ENCODE measurements at regions not wholly inside any gene's neighbourhood (a gene's known extent, or its start where the extent isn't known, plus 50 kb on each side); places are given as distances from the start of the nearest gene placed in this dataset.

- Histone ChIP-seq H3K4me1 (no peaks in the 10 kb centered on the region), H3K4me3 (no peak overlapping the region), H3K36me3 (no peaks in the 10 kb centered on the region), H3K9me3 (no peaks in the 10 kb centered on the region), H3K27me3 (no peaks in the 10 kb centered on the region), H3K27ac (no peak overlapping the region)
- TF ChIP-seq POLR2A (IDR thresholded peaks at IDR 0.05) (no peak), POLR2AphosphoS5 (IDR thresholded peaks at IDR 0.05) (no peak), CTCF (IDR thresholded peaks at IDR 0.05) (no peak)
- intact Hi-C loops (cut with DNase I; ENCODE audit: low total_unique reads), result no loop called here
- no peak for DNase-seq (ENCODE audit: low spot score in 2 of 2)
These were observed 148.0 kb upstream of the SPACA1 start for GRCh38 chr6:87899499-87900147.

GRCh38 chr6:87897663-87898062, 150.0 kb upstream of the SPACA1 start:
- H3K4me3 ChIP-seq, result no peak overlapping the region
- H3K27me3 ChIP-seq, result no peaks in the 10 kb centered on the region
- H3K4me1 ChIP-seq, result no peaks in the 10 kb centered on the region
- intact Hi-C loops (cut with DNase I; ENCODE audit: low total_unique reads), result no loop called here
- no peak overlapping the region for H3K27ac ChIP-seq
- TF ChIP-seq POLR2A (IDR thresholded peaks at IDR 0.05), result no peak
- TF ChIP-seq CTCF (IDR thresholded peaks at IDR 0.05), result no peak
- no peak for TF ChIP-seq POLR2AphosphoS5 (IDR thresholded peaks at IDR 0.05)
- no peak for DNase-seq (ENCODE audit: low spot score in 2 of 2)
- H3K36me3 ChIP-seq, result no peaks in the 10 kb centered on the region
- no peaks in the 10 kb centered on the region for H3K9me3 ChIP-seq

DNA sequence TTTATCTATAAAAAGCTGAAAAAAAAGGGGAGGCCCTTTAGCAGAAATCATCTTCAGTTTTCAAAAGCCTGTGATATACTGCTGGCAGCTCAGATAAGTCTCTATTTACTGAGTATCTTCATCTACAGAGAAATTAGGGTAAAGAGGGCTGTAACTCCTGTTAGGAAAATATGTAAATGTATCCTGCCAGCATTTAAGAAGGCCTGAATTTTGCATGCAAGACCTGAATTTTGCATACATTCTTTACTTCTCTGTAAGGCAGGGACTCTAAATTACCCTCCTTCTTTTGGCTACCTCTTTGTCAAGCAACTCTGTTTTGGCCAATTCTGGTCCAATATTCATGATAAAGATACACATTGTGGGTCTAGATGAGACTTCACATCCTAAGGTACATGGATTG, 150.6 kb upstream of the SPACA1 start:
- Histone ChIP-seq H3K36me3 (no peaks in the 10 kb centered on the region), H3K4me3 (no peak overlapping the region), H3K27me3 (no peaks in the 10 kb centered on the region), H3K27ac (no peak overlapping the region), H3K9me3 (no peaks in the 10 kb centered on the region), H3K4me1 (no peaks in the 10 kb centered on the region)
- intact Hi-C loops (cut with DNase I; ENCODE audit: low total_unique reads), result no loop called here
- TF ChIP-seq CTCF (IDR thresholded peaks at IDR 0.05), result no peak
- TF ChIP-seq POLR2A (IDR thresholded peaks at IDR 0.05), result no peak
- TF ChIP-seq POLR2AphosphoS5 (IDR thresholded peaks at IDR 0.05), result no peak
- DNase-seq (ENCODE audit: low spot score in 2 of 2), result no peak

DNA sequence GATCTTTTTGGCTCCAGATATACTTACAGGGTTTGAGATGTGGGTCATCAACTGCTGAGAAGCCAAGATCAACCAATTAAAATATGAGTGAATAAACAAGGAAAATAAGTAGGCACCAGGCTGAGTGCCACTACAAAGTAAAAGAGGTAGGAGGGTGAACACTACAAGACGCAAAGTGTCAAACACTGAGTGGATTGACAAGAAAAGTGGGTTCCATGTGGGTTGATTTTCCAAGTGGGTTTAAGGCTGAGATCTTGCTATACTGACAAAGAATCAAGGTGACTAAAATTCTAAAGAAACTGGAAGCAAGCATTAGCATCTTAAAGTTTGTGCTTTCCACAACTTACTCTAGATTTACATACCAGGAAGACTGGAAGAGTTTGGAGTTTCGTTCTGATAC, 160.4 kb upstream of the SPACA1 start:
- intact Hi-C loops (cut with DNase I; ENCODE audit: low total_unique reads), result no loop called here
- no peak for TF ChIP-seq POLR2AphosphoS5 (IDR thresholded peaks at IDR 0.05)
- no peak for TF ChIP-seq CTCF (IDR thresholded peaks at IDR 0.05)
- TF ChIP-seq POLR2A (IDR thresholded peaks at IDR 0.05), result no peak

DNA sequence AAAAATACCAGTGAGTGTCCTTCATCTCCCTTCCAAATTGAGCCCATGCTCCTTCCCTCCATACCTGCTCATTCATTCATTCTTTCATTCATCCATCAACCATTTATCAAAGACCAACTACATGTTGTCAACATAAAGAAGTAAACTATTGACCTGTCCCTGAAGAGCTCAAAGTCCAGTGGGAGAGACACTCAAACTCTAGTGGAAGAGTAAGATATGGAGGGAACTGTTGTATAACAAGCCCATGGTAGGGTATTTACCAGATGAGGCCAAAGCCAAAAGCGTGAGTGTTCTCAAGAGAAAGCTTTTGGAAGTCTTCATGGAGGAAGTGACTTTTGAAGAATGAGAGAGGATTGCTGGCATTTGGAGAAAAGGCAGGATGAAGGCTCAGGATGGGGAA, 163.4 kb upstream of the SPACA1 start:
- H3K27me3 ChIP-seq, result no peaks in the 10 kb centered on the region
- H3K9me3 ChIP-seq, result no peaks in the 10 kb centered on the region
- no peak for TF ChIP-seq CTCF (IDR thresholded peaks at IDR 0.05)
- no peak for TF ChIP-seq POLR2A (IDR thresholded peaks at IDR 0.05)
- no peak for TF ChIP-seq POLR2AphosphoS5 (IDR thresholded peaks at IDR 0.05)
- DNase-seq (ENCODE audit: low spot score in 2 of 2), result no peak
- H3K4me1 ChIP-seq, result no peaks in the 10 kb centered on the region
- intact Hi-C loops (cut with DNase I; ENCODE audit: low total_unique reads), result no loop called here
- H3K36me3 ChIP-seq, result no peaks in the 10 kb centered on the region
- H3K27ac ChIP-seq, result no peak overlapping the region
- no peak overlapping the region for H3K4me3 ChIP-seq

More for the DNA sequence above, 160.4 kb upstream of the SPACA1 start:
- H3K36me3 ChIP-seq, result no peaks in the 10 kb centered on the region
- H3K27ac ChIP-seq, result no peak overlapping the region
- no peaks in the 10 kb centered on the region for H3K27me3 ChIP-seq
- no peaks in the 10 kb centered on the region for H3K9me3 ChIP-seq
- no peaks in the 10 kb centered on the region for H3K4me1 ChIP-seq
- no peak overlapping the region for H3K4me3 ChIP-seq
- no peak for DNase-seq (ENCODE audit: low spot score in 2 of 2)

All from breast epithelium (tissue), 4 donors.